GM19025 (cell line): ENCODE measurements at regions not wholly inside any gene's neighbourhood (a gene's known extent, or its start where the extent isn't known, plus 50 kb on each side); places are given as distances from the start of the nearest gene placed in this dataset.
A peak's percentile ranks its signal among the peaks of the same experiment; 100 is the strongest.

Source experiments
- ATAC-seq: cut with Tn5 transposase; IDR thresholded peaks from one replicate; pipeline ENCODE4 v1.9.1; 2021; ENCODE audit warnings: mild to moderate bottlenecking, low read depth, moderate library complexity; ENCODE audit not compliant: unreplicated experiment

DNA sequence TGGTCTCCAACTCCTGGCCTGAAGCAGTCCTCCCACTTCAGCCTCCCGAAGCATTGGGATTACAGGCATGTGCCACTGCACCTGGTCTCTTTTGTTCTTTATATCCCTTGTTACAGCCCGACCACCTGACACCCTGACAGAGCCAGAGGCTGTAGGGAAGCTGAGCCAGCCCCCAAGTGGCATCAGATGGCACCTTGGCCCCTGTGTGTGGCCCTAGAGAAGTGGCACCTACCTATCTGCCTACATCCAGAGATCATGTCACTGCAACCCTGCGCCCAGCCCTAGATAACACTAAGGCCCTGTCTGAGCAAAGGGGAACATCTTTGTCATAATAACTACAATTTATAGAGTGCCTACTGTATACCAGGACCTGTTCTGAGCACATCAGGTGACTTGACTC is 235.0 kb downstream of the AACS start:
- no peak for ATAC-seq

DNA sequence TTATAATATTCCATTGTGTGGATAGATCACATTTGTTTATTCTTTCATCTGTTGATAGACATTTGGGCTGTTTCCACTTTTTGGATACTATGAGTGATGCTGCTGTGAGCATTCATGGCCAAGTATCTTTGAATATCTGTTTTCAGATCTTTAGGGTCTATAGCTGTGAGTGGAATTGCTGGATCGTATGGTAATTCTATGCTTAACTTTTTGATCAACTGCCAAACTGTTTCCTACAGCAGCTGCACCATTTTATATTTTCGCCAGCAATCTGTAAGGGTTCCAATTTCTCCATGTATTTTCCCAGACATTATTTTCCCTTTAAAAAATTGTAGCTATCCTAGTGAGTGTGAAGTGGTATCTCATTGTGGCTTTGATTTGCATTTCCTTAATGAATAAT is 238.1 kb downstream of the AACS start:
- no peak for ATAC-seq

- ATAC-seq = no peak
Observed at GRCh38 chr12:125304029-125304428, 238.8 kb downstream of the AACS start.

DNA sequence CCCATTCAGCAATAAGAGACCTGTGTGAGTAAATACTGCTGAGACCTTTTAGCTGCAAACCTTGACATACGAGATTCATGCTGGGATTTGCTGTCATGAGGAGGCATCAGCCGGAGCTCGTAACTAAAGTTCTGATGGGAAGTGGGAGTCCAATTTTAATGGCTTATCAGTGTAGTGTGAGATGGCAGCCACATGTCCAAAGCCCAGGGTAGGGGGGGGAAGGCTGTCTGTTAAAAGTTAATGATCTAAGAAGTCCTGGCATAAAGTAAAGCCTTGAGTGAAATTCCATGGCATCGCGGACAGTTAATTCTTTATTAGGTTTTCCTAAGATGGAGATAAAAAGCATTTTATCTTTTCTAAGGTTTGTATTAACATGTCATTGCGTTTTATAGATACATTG is 240.0 kb downstream of the AACS start:
- no peak for ATAC-seq

DNA sequence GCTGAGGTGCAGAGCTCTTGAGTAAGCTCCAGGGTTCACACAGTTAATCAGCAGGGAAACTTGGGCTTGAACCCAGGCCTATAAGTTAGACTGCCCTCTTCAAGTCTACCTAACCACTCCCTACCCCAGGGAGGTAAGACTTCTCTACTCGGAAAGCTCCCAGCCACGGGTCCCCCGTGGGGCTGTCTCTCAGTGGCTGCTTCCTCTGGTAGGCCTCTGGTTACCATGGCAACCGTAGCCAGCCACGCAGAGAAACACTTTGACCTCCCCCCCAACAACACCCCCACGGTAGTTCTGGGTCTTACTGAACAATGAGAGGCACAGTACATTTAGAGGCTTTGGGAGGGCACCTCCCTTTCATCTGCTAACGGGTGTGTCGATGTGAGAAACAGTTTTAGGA is 245.2 kb downstream of the AACS start:
- no peak for ATAC-seq

DNA sequence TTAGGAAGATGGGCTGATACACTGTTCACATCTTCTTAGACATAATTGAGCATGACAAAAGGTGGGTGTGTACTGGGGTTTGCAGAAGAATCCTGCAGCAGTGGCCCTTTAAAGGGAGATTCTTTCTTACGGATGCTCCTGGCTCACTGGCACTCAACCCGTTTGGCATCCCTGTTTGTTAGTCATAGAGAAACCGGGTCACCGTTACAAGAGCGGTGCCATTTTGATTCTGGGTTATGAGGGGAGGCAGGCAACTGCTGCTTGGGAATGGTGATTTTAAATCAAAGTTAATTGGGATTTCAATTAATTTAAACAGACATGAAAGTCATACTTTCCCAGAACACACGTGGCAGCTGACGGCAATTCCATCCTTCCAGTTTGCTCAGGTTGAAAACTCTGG is 245.8 kb downstream of the AACS start:
- ATAC-seq = no peak

- no peak for ATAC-seq
Observed at GRCh38 chr12:125312471-125312870, 247.2 kb downstream of the AACS start.

GRCh38 chr12:125314051-125314755 is 249.0 kb downstream of the AACS start:
- ATAC-seq = no peak

DNA sequence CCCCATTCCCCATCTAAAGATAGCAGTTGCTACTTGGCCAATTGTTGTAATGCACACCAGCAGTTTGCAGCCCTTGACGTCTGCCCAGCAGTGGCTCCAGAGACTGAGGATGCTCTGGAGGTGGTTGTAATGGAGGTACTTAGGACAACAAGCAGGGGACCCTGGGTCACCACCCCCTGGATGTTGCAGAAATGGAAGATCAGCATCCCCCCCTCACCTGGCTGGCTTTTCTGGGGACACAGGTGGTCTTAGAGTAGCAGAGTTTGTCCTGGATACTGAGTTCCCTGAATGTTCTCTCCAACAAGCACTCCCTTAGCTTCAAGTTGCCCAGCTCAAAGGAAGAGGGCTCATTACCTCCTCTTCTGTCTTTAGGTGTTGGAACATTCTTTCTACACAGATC is 250.5 kb downstream of the AACS start:
- no peak for ATAC-seq

GRCh38 chr12:125320177-125320576 is 254.9 kb downstream of the AACS start:
- no peak for ATAC-seq

- ATAC-seq = no peak
Observed at GRCh38 chr12:125324861-125325490, 259.7 kb downstream of the AACS start.

DNA sequence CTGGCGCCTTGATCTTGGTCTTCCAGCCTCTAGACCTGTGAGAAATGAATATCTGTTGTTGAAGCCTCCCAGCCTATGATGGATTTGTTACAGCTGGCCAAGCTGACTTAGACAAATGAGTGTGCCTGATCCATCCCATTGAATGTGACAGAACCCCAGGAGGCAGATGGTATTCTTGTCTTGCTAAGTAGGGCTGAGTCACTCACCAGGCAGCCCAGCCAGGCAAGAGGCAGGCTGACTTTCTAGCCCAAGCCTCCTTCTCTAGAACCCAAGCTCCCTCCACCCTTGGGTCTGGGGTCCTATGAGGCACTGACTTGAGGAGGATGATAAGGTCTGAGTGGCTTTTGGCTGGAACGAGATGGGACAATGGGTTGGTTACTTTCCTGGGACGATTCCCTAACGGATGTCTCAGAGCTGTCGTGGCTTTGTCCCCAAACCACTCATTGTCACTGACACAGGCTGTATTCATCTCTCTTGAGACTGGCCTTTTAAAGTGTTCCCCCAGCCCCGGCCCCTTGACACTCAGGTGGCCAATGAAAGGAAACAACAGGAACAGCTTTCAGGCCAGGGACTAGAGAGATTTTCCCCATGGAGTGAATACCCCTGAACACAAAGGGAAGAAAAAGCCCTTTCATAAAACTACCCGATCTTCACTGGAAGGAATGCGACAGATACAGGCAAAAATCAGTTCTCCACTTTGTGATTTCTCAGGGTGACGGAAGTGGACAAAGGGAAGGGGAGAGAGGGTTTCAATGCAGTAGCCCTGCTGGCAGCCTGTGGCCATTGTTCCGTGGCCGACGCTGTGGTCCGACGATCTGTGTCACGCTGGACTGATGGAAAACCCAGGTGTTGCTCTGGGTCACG is 264.2 kb downstream of the AACS start:
- ATAC-seq = no peak

GRCh38 chr12:125330645-125331341 is 265.6 kb downstream of the AACS start:
- ATAC-seq = peak; percentile 90

DNA sequence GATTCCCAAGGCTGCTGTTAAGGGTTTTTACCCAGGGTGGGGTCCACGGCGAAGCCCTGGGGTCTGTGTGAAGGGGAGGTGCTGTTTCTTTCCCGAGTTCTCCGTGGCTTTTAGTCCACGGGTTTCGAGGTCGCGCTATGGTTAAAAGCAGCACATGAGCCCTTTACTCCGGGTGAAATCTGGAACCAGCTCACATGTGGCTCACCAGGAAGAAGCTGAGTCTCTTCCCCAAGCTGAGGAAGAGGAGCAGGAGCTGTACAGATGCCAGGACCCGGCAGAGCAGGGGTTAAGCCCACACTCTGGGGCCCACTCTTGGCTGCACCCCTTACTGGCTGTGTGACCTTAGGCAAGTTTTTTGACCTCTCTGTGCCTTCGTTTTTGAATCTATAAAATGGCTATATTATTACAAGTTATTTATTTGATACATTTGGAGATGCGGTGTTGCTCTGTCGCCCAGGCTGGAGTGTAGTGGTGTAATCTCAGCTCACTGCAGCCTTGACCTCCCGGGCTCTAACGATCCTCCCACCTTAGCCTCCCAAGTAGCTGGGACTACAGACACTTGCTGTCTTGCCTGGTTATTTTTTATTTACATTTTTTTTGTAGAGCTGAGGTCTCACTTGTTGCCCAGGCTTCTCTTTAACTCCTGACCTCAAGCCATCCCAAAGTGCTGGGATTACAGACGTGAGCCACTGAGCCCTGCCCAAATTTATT is 266.3 kb downstream of the AACS start:
- ATAC-seq = no peak

DNA sequence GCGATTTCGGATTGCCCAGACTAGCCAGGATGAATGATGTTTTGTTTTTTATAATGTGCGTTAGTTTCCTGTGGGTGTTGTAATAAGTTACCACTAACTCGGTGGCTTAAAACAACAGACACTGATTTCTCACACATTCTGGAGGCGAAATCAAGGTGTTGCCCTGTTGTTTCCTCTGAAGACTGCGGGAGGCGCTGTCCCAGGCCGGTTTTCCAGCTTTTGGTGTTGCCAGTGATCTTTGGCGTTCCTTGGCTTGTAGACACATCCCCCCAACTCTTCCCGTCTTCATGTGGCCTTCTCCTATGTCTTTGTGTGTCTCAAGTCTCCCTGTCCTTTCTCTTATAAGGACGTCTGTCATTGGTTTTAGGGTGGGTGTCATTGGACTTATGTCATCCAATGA is 267.7 kb downstream of the AACS start:
- no peak for ATAC-seq

- no peak for ATAC-seq
Observed at GRCh38 chr12:125336246-125336645, 271.0 kb downstream of the AACS start.

GRCh38 chr12:125340791-125341190 is 275.6 kb downstream of the AACS start:
- no peak for ATAC-seq

DNA sequence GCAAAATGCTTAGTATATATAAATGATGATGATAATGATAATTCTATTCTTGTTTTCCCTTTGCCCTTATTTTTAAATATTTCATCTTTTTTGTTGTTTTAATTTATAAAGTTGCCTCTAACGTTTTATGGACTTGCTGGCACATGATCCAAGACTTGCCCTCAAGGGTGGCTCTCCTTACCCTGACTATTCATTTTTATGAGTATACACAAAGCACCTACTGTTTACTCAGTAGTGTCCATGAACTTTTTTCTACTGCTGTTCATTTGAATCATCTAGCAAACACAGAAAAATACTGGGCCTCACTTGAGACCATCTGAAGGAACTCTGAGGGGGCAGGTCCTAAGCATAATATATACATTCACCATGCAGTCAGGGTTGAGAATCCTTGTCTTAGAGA is 276.2 kb downstream of the AACS start:
- no peak for ATAC-seq

- no peak for ATAC-seq
Observed at GRCh38 chr12:125343649-125344048, 278.4 kb downstream of the AACS start.

- no peak for ATAC-seq
Observed at GRCh38 chr12:125346362-125346761, 281.1 kb downstream of the AACS start.
